ENCODE measurements at regions not wholly inside any gene's neighbourhood (a gene's known extent, or its start where the extent isn't known, plus 50 kb on each side); places are given as distances from the start of the nearest gene placed in this dataset.

GRCh38 chr1:37242501-37242900, 208.2 kb upstream of the GRIK3 start:
- DNase-seq (ENCODE audit: low spot score), result no peak

- DNase-seq (ENCODE audit: low spot score), result no peak
Observed at GRCh38 chr1:37243368-37244082, 209.2 kb upstream of the GRIK3 start.

GRCh38 chr1:37244083-37244480, 209.8 kb upstream of the GRIK3 start:
- DNase-seq (ENCODE audit: low spot score), result no peak

- no peak for DNase-seq (ENCODE audit: low spot score)
Observed at GRCh38 chr1:37244815-37245214, 210.5 kb upstream of the GRIK3 start.

GRCh38 chr1:37246631-37247030, 212.3 kb upstream of the GRIK3 start:
- DNase-seq (ENCODE audit: low spot score), result no peak

- no peak for DNase-seq (ENCODE audit: low spot score)
Observed at GRCh38 chr1:37250371-37250770, 216.1 kb upstream of the GRIK3 start.

- DNase-seq (ENCODE audit: low spot score), result no peak
Observed at GRCh38 chr1:37255136-37255795, 219.1 kb upstream of the ZC3H12A start.

- no peak for DNase-seq (ENCODE audit: low spot score)
Observed at GRCh38 chr1:37255868-37256267, 218.5 kb upstream of the ZC3H12A start.

GRCh38 chr1:37257646-37258045, 216.7 kb upstream of the ZC3H12A start:
- no peak for DNase-seq (ENCODE audit: low spot score)

- DNase-seq (ENCODE audit: low spot score), result no peak
Observed at GRCh38 chr1:37258068-37258467, 216.3 kb upstream of the ZC3H12A start.

GRCh38 chr1:37259019-37259418, 215.4 kb upstream of the ZC3H12A start:
- DNase-seq (ENCODE audit: low spot score), result no peak

GRCh38 chr1:37261129-37261528, 213.3 kb upstream of the ZC3H12A start:
- no peak for DNase-seq (ENCODE audit: low spot score)

- no peak for DNase-seq (ENCODE audit: low spot score)
Observed at GRCh38 chr1:37262439-37263170, 211.8 kb upstream of the ZC3H12A start.

- no peak for DNase-seq (ENCODE audit: low spot score)
Observed at GRCh38 chr1:37265156-37265555, 209.2 kb upstream of the ZC3H12A start.

- no peak for DNase-seq (ENCODE audit: low spot score)
Observed at GRCh38 chr1:37265786-37266667, 208.4 kb upstream of the ZC3H12A start.

GRCh38 chr1:37267111-37267835, 207.1 kb upstream of the ZC3H12A start:
- no peak for DNase-seq (ENCODE audit: low spot score)

GRCh38 chr1:37270639-37271038, 203.7 kb upstream of the ZC3H12A start:
- no peak for DNase-seq (ENCODE audit: low spot score)

- no peak for DNase-seq (ENCODE audit: low spot score)
Observed at GRCh38 chr1:37272626-37273025, 201.8 kb upstream of the ZC3H12A start.

- DNase-seq (ENCODE audit: low spot score), result no peak
Observed at GRCh38 chr1:37274486-37274885, 199.9 kb upstream of the ZC3H12A start.

- no peak for DNase-seq (ENCODE audit: low spot score)
Observed at GRCh38 chr1:37274938-37275631, 199.3 kb upstream of the ZC3H12A start.

- DNase-seq (ENCODE audit: low spot score), result no peak
Observed at GRCh38 chr1:37277366-37277765, 197.0 kb upstream of the ZC3H12A start.
